Activated CD4-positive, alpha-beta T cell treated with anti-CD3 and anti-CD28 coated beads, Interleukin-2, amount 50 U/mL, for 16 hours (primary cell): ENCODE measurements at regions not wholly inside any gene's neighbourhood (a gene's known extent, or its start where the extent isn't known, plus 50 kb on each side); places are given as distances from the start of the nearest gene placed in this dataset.
"Not testable (repeated sequence)": the region's sequence is repeated elsewhere in the genome, so short reads cannot be mapped to it uniquely, and the experiment has no call there.

Experiments used
- DNase-seq: peaks from one replicate; pipeline ENCODE4 v3.0.0-alpha.2; 2020

DNA sequence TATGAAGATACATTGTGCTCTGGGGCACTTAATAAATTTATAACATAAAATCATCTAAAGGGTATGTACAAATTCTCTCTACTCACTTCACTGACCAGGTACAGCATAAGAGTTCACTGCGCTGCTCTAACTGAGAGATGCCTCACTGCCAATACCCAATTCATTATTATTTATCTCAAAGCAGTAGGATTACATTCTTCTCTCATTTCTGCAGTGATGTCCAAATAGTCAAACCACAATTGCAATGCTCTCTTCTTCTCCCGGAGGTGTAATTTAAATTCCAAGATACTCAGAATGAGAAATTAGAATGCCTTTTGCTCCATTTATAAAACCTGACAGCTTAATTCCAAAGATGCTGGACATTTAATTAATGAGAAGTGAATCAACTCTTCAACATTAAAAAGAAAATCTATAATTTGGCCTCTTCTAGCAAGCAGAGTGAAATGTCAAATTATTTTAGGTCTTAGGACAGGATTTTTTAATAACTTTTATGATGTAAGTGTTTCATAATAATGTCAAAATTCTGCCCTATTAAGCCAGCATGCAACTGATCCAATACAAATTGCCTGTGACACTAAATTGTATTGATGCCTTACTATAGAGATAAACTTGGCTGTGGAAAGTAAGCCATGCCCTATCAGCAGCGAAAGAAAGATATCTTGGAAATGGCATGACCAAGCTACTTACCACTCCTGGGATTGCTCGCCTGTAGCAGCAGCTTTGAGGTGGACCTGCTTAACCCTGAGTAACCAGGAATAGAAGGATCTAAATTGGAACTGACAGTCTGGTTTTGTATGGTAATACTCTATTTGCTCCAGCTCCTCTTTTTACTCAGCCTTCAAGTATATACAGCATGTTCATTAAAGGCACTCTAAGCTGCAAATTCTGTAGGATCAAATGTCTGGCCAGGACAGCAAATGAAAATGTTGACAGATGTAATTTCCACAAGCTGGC is 374.2 kb upstream of the TYRP1 start:
- DNase-seq = no peak

DNA sequence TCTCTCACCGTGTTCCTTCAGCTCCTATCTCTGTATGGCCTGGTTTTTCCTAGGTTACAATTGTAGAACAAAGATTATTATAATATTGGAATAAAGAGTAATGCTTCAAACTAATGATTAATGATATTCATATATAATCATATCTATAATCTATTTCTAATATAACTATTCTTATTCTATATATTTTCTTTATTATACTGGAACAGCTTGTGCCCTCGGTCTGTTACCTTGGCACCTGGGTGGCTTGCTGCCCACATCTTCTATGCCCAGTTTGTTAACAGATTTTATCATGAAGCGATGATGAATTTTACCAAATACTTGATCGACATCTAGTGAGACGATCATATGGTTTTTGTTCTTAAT is 363.6 kb upstream of the TYRP1 start:
- DNase-seq = no peak

DNA sequence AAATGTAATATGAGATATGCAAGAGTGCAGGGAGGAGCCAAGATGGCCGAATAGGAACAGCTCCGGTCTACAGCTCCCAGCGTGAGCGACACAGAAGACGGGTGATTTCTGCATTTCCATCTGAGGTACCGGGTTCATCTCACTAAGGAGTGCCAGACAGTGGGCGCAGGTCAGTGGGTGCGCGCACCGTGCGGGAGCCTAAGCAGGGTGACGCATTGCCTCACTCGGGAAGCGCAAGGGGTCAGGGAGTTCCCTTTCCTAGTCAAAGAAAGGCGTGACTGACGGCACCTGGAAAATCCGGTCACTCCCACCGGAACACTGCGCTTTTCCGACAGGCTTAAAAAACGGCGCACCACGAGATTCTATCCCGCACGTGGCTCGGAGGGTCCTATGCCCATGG is 359.2 kb upstream of the TYRP1 start:
- not testable (repeated sequence) for DNase-seq

DNA sequence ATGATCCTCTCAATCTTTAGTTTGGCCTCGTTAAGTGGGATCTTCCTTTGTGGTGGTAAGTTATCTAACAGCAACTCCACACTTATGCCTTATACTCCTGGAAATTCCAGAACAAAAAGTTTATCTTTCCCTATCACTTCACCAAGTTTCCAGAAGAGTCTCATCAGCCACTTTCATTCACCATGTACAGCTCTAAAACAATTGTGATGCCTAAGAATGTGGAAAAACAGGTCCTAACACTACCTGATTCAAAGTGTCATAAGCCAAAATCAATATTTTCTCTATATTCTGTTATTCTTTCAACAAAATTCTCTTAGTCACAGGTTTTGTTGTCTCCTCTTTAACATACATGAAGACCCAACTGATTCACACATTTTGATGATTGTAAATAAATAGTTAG is 342.4 kb upstream of the TYRP1 start:
- no peak for DNase-seq

DNA sequence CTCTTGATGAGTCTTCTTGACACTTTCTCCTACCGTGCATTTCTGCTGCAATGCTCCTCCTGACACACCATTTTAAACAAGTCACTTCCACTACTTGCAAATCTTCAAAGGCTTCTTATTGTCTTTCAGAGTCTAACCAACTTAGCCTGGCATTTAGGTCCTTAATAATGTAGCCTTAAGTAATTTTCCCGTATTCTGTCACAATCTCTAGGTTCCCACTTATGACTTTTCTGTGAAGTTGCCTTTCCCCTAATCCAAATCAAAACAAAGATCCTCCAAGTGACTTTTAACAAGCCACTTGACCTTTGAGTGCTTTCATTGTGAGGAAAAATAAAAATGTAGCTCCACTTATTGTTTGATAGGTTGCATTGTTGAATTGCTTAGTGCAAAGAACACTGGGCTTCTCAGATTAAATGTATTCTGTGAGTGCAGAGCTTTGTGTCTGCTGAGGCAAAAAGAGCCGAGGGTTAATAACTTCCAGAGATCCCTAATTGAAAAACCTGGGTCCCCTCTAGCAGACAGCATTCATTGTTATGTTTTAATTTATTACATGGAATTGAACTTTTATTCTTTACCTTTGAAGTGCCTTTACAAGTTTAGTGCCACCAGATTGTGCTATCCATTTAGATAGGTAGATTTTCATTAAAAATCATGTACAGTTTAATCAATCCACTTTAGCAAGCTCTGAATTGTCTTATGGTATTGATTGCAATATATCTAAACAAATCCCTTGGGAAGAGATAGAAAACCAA is 341.7 kb upstream of the TYRP1 start:
- DNase-seq = no peak

DNA sequence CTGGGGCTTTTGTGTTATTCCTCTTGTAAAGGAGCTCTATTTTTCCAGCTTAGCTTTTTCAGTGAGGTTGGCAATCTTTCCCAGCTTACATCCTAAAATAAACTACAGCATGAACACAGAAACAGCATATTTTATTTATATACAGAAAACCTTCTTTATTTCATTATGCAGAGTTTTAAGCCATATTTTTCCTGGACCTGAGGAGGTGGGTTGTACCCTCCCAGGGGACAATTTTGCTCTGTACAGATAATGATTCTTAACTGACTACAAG is 341.2 kb upstream of the TYRP1 start:
- no peak for DNase-seq

DNA sequence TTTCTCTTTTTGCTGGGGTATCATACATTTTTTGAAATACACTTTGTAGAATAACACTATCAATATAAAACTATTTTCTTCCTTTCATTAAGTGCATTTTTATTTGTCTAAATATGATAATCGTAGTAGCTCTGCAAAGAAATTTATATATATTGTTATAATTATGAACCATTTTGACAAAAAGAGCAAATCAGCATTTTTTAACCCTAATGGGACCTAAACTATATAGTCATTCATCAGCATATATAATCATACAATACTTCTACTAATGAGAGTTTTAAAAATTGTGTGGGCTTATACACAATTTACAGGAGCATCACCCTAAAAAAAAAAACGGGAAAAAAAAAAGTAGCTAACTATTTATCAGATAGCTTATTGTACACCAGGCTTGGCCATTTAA is 329.7 kb upstream of the TYRP1 start:
- DNase-seq = no peak

DNA sequence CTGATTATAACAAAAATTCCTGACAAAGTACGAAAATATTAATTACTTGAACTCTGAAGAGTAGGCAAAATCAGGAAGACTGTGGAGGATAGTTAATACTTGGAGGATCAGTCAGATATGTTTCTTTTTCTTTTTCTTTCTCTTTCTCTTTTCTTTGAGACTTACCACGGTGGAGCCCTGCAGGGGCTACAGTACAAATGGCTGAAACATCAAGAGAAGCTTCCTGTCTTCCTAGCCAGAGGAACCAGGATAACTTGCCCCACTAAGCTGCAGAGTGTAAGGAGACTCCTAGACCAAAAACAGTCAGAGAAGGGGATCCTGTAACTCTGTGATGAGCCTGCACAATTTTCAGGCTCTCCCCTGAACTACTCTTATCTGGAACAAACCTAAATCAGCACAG is 324.6 kb upstream of the TYRP1 start:
- DNase-seq = no peak

DNA sequence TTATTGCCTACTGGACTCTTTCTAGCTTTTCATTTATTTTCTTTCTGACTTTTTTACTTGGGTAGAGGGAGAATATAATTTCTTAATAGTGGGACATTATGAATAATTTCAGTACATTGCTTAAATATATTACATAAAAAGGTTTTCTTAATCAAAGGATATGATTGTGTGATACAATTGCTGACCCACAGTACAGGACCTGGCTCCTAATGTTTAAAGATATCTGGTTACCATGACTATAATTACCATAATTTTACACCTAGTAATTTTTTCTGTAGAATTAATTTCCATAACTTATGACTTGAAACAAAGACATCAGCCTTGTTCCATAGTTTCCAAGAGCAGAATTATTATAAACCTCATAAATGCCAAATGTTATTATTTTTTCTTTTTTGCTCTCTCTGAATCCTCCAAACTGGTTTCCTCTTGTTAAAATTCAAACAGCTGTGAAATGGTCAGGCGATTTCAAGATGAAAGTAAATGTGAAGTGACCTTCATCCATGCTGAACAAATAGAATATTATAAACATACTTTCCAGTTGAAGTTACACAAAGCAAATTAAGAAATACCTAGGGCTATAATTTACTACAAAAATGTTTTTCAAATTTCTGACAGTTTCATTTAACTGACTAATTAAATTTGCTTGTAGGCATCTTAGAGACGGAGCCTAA is 301.2 kb upstream of the TYRP1 start:
- no peak for DNase-seq

DNA sequence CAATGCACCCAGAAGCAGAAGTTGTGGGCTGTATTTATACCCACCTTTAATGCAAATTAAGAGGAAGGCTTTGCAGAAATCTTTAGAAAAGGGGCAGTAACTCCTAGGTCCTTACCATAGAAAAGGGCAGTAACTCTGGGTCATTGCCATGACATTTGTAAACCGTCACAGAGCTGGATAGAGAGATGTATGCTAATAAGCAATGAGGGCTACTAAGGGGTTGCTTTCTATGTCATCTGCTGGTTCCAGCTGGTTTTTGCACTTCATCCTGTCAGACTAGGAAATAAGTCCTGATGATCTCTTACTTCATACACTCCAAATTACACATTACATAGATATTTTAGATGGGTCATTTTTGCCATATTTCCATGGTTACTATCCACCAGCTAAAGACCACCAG is 299.1 kb upstream of the TYRP1 start:
- DNase-seq = no peak

DNA sequence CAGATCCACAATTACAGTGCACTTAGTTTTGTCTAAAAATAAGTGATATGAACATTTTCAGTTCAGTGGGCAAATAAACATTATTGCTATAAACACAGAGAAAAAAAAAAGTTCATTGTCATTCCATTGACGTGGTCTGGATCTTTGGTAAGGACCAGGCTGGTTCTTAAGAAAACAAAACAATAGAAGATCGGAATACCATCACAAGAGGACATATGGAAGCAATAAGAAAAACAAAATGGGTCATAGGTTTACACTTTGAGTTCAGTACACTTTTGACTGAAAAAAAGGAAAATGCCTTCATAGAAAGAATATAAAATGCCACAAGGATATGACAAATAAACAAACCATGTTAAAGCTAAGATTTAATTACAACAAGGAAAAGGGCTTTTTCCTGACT is 289.5 kb upstream of the TYRP1 start:
- no peak for DNase-seq

DNA sequence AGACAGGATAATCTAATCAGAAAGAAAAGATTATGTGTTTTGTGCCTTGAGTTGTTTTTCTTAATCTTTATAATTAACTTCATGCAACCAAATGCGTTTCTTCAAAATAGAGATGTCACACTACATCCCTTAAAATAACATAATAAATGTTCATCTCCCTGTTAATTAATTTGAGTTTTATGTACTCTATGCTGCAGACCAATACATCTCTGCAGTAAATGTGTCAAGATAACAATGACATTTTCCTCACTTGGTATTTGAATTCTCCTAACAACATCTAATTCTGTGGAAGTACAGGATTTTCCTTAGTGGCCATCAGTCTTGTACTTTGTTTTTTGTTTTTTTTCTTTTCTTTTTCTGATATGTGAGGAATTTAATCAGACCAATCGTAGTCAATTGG is 279.2 kb upstream of the TYRP1 start:
- DNase-seq = no peak

DNA sequence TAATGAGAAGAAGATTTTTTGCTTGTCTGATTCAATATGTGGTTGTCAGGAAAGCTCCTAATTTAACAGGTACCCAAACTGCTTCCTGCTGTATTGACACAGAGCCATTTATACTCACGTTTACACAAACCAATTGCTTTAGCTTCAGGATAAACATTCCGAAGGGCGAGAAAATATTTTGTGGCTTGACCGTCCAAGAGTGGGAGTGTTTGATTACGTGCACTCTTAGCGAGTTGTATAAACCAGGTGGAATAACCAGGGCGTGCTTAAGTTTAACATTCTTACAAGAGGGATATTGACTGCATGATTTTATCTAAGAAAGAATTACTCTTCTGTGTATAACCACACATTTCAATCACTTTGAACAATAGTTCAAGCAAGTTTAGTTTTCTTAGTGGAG is 278.7 kb upstream of the TYRP1 start:
- DNase-seq = no peak

DNA sequence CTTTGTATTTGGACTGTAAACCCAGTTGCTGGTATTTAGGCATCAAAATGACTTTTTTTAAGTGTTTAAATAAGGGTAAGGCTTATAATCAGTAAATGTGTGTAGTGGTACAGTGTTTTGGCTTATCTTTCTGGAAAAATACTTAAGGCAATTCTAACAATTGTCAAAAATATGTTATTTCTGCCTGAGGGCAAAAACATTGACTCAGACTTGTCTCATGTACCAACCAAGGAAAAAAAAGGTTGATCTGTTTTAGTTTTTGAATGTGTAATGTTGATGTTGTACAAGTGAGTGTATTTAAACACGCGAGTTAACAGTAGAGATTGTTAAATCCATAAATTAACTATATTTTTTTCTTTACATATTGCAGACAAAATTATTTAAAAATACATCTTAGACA is 277.8 kb upstream of the TYRP1 start:
- no peak for DNase-seq

DNA sequence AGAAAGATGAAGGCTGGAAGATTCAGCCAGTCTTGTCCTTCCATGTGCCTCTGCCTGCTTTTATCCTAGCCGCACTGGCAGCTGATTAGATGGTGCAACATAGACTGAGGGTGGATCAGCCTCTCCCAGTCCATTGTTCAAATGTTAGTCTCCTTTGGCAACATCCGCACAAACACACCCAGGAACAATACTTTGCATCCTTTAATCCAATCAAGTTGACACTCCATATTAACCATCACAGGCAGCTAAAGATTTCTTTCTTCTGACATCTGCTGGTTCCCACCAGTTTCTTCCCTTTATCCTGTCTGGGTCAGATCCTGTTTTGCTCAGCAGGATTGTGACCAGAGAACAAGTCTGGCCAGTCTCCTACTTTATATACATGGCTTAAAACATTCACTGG is 276.5 kb upstream of the TYRP1 start:
- DNase-seq = no peak

DNA sequence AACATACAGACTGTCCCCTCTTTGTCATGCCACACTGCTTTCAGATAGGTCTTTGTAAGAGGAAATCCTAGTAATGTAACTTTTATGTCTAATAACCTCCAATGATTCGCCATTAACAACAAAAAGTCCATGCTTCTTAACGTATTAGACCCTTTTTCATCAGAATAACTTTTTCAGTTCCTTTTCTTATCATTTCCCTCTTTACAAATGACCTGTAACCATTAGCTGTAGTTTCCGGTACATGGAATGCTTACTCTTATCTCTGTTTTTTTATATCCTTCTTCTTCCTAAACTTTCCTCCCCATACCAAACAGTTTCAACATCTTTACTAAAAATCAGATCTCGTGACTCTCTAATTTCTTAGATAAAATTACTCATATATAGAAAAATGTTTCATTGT is 268.9 kb upstream of the TYRP1 start:
- DNase-seq = no peak

DNA sequence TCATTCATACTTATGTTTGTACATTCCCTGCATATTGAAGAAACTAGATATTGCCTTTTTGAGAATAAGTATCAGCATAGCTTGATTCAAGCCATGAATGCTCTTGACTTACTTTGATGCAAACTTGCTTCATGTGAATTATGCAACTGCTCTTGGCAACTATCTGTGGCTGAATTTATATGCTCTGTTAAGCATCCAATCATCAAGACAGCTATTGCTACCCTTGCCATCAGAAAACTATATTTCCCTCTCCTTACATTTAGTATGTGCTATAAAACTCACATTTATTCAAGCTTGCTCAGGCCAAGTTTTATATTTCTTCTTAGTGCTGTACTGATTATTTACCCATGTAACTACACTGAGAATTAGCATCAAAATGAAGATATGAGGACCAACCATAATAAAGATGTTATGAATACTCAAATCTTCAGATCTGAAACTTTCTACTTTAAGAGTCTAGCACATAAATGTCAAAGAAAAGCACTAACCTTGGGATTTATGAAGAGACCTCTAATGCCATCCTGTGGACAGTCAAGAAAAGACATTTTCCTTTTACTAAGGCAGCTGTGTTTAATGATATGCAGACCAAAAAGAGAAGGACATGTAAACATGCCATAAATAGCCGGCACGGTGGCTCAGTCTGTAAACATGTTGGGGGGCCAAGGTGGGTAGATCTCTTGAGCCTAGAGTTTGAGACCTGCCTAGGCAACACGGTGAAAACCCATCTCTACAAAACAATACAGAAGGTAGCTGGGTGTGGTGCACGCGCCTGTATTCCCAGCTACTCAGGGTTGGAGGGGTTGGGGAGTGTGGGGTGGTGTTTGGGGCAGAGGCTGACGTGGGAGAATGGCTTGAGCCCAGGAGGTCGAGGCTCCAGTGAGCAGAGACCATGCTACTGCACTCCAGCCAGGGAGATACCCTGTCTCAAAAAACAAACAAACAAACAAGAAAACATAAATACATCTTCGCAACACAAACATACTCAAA is 267.0 kb upstream of the TYRP1 start:
- DNase-seq = no peak

DNA sequence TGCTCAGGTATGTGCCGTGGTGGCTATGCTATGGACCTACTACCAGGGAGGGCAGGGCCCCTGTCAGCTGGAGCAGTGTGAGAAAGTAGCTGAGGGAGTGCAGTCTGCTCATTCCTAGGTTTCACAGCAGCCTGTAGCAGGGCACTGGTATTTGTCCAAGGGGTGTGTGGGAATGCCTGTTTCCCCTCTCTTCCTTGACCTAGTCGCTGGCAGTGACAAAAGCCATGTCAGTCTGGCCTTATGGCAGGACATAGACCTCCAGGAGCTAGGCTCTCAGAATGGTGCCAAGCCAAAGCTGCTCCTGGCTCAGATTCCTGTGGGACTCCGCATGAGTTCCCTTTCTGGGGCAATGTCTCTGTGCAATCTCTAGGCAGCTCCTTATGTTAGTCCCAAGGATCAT is 253.9 kb upstream of the TYRP1 start:
- no peak for DNase-seq

DNA sequence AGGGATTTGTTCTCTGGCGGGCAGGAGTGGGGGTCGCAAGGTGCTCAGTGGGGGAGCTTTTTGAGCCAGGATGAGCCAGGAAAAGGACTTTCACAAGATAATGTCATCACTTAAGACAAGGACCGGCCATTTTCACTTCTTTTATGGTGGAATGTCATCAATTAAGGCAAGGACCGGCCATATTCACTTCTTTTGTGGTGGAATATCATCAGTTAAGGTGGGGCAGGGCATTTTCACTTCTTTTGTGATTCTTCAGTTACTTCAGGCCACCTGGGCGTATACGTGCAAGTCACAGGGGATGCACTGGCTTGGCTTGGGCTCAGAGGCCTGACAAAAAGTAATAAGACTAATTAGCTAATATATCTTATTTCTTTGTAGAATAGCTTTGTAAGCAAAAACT is 252.1 kb upstream of the TYRP1 start:
- DNase-seq = not testable (repeated sequence)

DNA sequence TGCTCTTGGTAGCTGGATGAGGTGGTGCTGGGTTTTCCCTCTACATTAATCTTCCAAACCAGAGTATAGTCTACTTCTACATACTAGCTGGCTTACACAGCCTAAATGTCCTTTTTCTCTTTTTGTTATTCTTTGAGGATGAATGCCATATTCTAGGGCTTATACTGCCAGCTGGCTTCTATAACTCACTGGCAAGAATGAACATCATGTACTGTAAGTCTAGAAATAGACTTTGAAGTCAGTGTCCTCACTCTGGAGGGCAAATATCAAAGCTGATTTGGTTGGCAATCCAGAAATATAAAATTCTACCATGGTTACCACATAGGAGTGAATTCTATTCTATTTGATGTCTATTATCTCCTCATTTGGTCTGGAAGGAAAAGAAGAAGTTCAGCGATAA is 251.7 kb upstream of the TYRP1 start:
- no peak for DNase-seq

DNA sequence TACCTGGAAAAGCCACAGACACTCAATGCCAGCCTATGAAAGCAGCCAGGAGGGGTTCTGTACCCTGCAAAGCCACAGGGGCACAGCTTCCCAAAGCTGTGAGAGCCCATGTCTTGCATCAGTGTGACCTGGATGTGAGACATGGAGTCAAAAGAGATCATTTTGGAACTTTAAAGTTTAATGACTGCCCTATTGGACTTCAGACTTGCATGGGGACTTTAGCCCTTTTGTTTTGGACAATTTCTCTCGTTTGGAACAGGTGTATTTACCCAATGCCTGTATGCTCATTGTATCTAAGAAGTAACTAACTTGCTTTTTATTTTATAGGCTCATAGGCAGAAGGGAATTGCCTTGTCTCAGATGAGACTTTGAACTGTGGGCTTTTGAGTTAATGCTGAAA is 244.9 kb upstream of the TYRP1 start:
- no peak for DNase-seq

DNA sequence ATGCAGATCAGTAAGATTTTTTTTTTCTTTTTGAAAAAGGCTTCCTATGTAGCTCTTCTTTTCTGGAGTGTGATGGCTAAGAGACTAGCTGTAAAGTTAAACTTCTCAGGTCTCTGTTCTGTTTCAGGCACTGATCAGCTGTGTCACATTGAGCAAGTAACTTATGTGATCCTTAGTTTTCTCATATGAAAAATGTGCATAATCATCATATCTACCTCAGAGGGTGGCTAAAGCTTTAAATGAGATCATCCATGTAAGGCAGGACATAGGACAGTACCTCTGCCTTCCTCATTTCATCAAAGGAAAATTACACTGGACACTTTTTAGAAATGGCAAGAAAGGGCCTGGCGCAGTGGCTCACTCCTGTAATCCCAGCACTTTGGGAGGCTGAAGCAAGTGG is 235.9 kb upstream of the TYRP1 start:
- no peak for DNase-seq
